ENCODE measurements at regions not wholly inside any gene's neighbourhood (a gene's known extent, or its start where the extent isn't known, plus 50 kb on each side); places are given as distances from the start of the nearest gene placed in this dataset.

DNA sequence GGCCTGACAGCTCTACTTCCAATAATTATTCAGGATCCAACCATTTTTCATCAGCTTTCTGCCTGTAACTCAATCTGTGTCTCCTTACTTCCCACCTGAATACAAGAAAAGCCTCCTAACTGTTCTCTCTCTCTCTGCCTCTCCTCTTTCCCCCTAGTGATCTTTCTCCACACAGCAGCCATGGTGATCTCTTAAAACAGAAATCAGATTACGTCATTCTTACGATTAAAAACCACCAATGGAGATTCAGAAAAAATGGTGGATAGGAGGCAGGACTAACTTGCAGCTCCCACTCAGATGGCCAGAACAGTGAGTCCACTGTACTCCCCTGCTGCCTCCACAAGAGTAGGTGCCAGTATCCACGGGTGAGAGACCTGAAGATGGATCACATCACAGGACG is 431.7 kb downstream of the MBD2 start:
- TF ChIP-seq, protein P1, sequence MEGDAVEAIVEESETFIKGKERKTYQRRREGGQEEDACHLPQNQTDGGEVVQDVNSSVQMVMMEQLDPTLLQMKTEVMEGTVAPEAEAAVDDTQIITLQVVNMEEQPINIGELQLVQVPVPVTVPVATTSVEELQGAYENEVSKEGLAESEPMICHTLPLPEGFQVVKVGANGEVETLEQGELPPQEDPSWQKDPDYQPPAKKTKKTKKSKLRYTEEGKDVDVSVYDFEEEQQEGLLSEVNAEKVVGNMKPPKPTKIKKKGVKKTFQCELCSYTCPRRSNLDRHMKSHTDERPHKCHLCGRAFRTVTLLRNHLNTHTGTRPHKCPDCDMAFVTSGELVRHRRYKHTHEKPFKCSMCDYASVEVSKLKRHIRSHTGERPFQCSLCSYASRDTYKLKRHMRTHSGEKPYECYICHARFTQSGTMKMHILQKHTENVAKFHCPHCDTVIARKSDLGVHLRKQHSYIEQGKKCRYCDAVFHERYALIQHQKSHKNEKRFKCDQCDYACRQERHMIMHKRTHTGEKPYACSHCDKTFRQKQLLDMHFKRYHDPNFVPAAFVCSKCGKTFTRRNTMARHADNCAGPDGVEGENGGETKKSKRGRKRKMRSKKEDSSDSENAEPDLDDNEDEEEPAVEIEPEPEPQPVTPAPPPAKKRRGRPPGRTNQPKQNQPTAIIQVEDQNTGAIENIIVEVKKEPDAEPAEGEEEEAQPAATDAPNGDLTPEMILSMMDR (IDR thresholded peaks at IDR 0.05) = no peak
- TF ChIP-seq POLR2A (IDR thresholded peaks at IDR 0.05) = no peak
